ENCODE measurements at regions not wholly inside any gene's neighbourhood (a gene's known extent, or its start where the extent isn't known, plus 50 kb on each side); places are given as distances from the start of the nearest gene placed in this dataset.

- no peak for DNase-seq (ENCODE audit: low read depth)
Observed at GRCh38 chr2:64283641-64284361, 139.6 kb upstream of the PELI1 start.

DNA sequence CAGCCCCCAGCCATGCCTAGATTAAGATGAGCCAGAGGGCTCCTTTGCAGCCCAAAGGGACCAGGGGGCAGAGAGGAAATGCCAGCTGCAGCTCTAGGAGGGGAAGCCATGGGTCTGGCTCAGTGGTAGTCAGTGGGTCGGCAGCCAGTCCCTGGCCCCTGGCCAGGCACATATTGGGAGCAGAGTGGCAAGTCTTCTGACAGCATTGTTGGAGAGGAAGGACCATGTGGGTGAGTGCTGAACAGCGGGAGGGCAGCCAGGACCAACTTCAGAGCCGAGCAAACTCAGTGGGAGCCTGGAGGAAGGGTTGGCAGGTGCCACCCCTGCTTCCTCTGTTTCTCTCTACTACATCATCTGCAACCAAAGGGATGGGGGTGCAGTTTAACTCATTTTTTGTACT, 140.5 kb upstream of the PELI1 start:
- no peak for DNase-seq (ENCODE audit: low read depth)

- DNase-seq (ENCODE audit: low read depth): no peak
Observed at GRCh38 chr2:64287202-64287740, 143.1 kb upstream of the PELI1 start.

GRCh38 chr2:64288321-64289193, 144.3 kb upstream of the PELI1 start:
- DNase-seq (ENCODE audit: low read depth): no peak

- DNase-seq (ENCODE audit: low read depth): no peak
Observed at GRCh38 chr2:64289251-64289650, 145.0 kb upstream of the PELI1 start.

GRCh38 chr2:64289737-64290136, 145.5 kb upstream of the PELI1 start:
- DNase-seq (ENCODE audit: low read depth): no peak

DNA sequence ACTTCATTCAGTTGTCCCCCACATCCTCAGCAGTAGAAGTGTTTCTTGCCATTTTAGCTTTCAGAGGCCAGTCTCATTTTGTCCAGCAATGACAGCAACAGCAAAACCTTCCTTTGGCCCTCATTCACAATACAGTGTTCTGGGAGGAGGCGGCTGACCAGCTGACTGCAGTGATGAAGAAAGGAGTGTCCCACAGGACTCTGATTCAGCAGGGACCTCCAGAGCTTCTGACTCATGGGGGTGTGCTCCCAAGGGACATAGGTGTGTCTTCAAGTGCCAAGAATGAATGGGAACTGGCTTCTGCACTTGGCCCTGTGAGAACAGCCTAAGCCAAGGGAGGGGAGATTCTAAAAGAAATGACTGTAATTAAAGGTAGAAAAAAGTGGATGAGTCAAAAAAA, 147.0 kb upstream of the PELI1 start:
- no peak for DNase-seq (ENCODE audit: low read depth)

DNA sequence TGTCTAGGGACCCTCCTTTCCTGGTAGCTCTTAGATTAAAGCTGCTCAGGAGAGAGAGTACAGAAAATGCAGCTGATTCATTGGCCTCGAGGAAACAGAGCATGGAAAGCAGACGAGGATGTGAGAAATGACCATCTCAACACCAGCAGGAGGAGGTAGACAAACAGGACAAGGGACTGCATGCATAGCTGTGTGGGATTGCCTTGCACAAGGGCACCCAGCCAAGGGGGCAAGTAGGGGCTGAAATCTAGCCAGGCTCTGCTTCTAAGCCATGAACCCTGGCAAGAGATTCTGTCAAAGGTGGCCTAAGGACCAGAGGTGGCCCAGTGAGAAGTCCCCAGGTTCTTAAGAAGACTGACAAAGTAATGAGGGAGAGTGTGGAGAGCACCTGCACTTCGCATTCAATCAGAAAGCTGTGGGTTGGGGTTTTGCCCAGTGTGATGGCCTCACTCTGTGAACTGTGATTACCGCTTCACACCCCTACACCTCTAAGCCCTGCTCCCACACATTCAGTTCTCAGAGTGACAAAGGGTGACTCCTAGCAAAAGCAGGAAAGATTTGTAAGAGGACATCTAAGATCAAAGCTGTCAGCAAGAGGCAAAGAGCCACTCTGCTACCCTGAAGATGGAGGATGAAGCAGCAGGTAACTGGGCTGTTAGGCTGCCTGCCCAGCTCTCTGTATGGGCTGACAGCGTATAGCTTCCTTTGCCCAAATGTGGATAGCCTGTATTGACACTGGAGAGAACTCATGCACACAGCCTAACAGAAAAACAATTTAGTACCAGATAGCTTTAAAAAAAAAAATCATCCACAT, 151.3 kb upstream of the PELI1 start:
- no peak for DNase-seq (ENCODE audit: low read depth)

DNA sequence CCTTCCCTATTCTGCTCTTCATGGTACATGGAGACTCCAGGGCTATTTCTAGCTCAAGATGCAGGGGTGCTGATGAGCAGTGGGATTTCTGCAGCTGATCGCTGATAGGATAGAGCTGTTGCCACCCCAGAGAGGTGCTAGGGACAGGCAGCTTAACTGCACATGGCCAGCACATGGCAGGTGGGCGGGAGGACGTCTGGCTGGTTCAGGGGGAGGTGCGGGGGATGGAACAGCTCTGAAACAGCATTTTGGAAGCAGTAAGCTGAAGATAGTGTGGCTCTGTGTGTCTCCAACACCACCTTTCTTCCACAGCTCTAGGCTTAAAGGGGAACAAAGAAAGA, 151.9 kb upstream of the PELI1 start:
- no peak for DNase-seq (ENCODE audit: low read depth)

DNA sequence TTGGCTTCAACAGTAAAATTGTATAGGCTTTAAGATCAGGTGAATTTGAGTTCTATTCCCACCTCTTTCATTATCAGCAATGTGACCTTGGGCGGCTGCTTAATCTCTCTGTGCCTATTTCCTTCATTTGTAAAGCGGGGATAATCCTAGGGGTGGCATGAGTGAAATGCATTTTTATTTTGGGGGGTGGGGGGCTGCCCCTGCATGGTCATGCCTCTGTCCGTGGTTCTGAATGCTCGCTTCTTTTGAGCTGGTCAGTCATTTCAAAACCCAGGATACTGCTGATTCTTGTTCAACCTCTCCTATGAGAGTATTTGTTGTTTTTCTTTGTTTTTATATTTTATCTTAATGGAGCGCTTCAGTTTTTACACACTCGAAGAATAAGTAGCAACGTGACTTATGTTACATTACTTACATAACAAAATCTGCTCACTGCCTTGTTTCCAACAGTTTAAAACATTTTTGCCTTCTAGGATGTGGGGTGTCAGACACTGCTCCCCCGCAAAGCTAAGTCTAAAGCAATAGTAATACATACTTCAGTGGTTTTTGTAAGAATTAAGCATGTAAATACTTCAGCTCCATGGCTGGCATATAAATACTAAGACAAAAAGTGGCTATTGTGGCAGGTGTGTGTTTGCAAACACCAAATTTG, 152.6 kb upstream of the PELI1 start:
- DNase-seq (ENCODE audit: low read depth): no peak

DNA sequence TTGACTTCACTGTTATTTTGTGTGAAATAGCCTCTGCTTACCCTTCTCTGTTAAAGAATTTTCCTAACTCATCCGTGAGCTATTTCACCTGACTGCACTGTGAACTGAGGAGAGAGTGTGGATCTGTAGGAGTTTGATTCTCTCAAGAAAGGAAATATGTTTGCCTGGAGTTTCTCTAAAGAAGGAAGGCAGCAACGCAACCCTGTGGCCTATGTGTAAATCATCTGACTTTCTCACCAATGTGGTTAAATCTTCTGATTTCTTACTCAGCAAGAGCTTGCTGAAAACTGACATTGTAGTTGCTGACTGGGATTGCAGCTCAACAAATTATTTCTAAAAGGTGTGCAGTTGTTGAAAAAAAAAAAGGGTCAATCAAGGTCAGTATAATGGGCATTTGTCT, 153.9 kb upstream of the PELI1 start:
- no peak for DNase-seq (ENCODE audit: low read depth)

- DNase-seq (ENCODE audit: low read depth): no peak
Observed at GRCh38 chr2:64300066-64300465, 153.9 kb upstream of the LGALSL start.

GRCh38 chr2:64303250-64303649, 150.7 kb upstream of the LGALSL start:
- no peak for DNase-seq (ENCODE audit: low read depth)

DNA sequence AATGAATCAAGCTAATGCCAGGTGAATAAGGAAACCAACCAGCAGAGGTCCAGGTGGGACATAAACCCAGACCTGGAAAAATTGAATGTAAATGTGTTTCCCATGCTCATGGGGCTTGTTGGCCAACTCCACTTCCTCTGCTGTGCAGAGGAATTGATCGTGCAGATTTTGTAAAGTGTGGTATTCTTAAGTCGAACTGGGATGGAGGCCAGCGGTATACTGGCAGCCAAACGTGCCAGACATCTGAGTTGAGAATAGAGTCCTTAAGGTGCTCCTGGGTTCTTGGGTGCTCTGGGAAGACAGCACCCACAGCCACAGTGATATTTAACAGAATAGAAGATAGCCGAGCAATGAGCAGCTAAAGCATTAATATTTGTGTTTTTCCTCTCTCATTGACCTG, 146.5 kb upstream of the LGALSL start:
- no peak for DNase-seq (ENCODE audit: low read depth)

DNA sequence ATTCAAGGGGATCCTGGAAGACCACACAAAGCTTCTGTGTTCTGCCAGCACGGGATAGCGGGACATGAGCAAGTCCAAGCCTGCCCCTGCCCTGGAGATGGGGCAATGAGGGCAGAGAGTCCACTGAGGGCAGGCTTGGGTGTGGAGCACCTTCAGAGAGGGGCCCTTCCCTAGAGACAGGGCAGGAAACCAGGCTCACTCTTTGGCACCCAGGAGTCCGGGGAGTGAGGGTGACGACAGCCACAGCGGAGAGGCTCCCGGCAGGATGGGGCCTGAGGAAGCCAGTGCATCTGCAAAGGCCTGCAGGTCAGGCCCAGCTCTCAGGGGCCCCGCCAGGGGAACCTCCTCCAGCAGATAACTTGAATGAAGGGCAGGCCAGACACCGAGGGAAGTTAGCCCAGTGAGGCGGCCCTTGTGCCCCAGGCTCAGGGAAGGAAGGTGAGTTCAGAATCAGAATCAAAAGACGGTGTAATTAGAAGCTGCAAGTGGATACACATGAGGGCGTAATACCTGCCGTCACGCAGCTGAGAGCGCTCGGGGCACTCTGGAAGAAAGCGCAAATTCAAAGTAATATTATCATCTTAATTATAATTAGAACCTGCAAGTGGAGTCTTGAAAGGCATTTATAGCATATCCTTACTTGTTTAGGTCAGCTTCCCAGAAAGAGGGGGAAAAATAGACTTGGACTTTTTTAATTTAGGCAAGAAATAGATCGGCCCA, 142.6 kb upstream of the LGALSL start:
- no peak for DNase-seq (ENCODE audit: low read depth)

DNA sequence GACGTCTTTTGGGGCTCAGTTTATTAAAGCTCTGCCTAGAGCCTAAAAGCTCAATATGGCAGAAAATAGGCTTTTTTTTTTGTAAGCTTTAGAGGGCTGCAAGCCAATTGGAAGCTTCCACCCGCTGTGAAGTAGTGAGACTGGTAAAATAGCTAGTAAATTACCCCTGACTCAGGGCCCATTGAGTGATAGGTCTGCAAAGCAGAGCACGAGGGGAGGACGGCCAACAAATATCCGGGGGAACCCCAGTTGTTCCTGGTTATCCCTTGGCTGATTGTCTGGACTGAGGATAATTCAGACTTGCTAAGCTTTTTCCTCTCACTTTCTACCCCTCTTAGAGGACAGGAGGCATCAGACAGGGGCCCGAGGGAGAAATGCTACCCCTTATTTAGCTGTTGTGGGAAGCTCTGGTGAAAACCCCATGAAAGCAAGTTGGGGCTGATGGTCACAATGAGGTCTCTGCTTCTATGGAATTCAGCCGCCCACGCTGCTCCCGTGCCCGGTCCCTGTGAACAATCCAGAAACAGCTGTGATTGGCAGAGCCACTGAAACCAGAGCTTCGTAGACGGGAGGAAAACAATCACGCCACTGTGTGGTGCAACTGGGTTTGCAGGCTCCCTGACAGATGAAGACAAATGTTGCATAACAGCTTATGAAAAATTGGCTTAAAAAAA, 141.9 kb upstream of the LGALSL start:
- no peak for DNase-seq (ENCODE audit: low read depth)

GRCh38 chr2:64312622-64313397, 141.2 kb upstream of the LGALSL start:
- DNase-seq (ENCODE audit: low read depth): no peak

- DNase-seq (ENCODE audit: low read depth): no peak
Observed at GRCh38 chr2:64313398-64313723, 140.6 kb upstream of the LGALSL start.

DNA sequence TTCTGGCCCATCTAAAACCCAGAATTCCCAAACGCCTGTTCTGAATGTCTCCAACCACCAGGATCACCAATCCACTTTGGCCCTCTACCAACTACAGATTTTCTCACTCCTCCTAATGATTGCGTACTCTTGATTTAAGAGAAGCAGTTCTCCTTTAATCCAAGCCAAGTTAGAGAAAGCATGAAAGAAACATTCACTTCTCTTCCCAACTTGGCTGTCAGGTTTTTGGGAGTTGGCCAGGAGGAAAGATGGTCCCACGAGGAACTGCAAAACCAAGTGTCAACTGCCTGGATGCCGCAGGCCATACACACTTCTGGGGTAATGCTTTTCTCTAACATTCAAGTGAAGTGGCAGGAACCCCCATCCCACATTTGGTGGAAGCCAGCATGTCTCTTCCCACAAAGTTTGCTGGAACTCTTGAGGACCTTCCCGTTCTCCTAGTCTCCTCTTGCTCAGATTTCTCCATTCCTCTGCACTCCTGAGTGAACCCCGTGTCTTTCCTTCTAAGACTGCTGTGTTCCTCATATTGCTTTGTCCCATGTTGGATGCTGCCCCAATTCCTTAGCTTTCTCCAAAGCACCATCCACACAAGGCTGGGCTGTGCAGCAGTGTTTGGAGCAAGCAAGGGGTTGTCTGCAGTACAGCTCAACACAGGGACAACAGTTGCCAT, 138.5 kb upstream of the LGALSL start:
- no peak for DNase-seq (ENCODE audit: low read depth)
